Spinal cord (tissue), 9 donors: ENCODE measurements at regions not wholly inside any gene's neighbourhood (a gene's known extent, or its start where the extent isn't known, plus 50 kb on each side); places are given as distances from the start of the nearest gene placed in this dataset.

Experiments used
- DNase-seq, 6 donors: peaks; one replicate each; pipeline versions ENCODE4 v3.0.0 to v3.0.0-alpha.2; 2013 to 2015; ENCODE audit warnings: low spot score in 6 of 6, low read depth in 4 of 6
- H3K27ac ChIP-seq: one replicate; pipeline ENCODE4 v1.5.1; 2013; ENCODE audit warnings: low read depth, low read length, control low read depth
- H3K27me3 ChIP-seq: one replicate; pipeline ENCODE4 v1.6.1; 2013; ENCODE audit warnings: low read length; ENCODE audit not compliant: control insufficient read depth, insufficient read depth
- H3K36me3 ChIP-seq: one replicate; pipeline ENCODE4 v1.6.1; 2013; ENCODE audit warnings: low read length; ENCODE audit not compliant: control insufficient read depth, insufficient read depth
- H3K4me1 ChIP-seq: one replicate; pipeline ENCODE4 v1.6.1; 2013; ENCODE audit warnings: low read length; ENCODE audit not compliant: control insufficient read depth, insufficient read depth
- H3K4me3 ChIP-seq: one replicate; pipeline ENCODE4 v1.5.1; 2013; ENCODE audit warnings: low read depth, low read length, control low read depth
- H3K9me3 ChIP-seq: one replicate; pipeline ENCODE4 v1.6.1; 2013; ENCODE audit warnings: low read length; ENCODE audit not compliant: control insufficient read depth, insufficient read depth
- WGBS: methylation state at CpG from one replicate; pipeline ENCODE4 v1.1.5; 2013; ENCODE audit warnings: missing lambda C conversion rate; ENCODE audit not compliant: insufficient coverage; 5-methylcytosine and 5-hydroxymethylcytosine counted together
- donor health status: healthy.

DNA sequence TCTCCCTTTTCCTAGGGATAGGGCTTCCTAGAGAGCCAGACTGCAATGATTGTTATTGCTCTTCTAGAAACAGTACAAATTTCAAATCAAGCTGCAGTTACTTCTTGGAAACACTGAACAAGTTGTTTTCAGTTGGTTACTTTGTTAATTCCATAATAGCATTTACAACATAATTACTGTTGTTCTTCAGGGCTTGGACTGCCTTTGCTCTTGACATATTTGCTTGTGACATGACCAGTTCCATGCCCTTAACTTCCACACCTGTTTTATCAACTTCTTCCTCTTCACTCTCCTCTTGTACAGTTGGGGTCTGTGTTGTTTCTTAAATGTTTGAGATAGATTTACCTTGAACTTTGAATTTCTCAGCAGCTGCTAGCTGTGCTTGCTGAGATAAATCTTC lies 104.4 kb downstream of the SEC23IP start:
- Histone ChIP-seq H3K27ac (no peak overlapping the region), H3K36me3 (no peaks in the 10 kb centered on the region), H3K4me1 (no peaks in the 10 kb centered on the region), H3K4me3 (no peak overlapping the region), H3K27me3 (no peaks in the 10 kb centered on the region), H3K9me3 (peaks cover 3% of the 10 kb centered on the region)
- no peak for DNase-seq

DNA sequence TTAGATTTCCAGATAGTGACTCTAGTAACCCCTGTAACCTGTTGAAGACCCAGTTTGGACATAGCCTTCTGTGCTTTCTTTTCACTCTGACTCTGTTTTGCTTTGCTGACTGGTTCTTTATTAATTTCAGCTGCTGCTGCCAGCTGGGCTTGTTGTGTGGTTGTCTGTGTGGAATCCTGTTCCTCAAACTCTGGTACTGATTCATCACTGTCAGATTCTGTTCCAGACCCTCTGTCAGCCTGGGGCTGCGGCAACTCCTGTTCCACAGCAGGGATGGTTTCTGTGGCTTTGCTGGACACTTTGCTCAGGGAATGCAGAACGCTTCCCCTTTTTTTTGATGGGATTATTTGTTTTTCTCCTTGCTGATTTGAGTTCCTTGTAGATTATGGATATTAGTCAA lies 104.9 kb downstream of the SEC23IP start:
- Histone ChIP-seq H3K27ac (no peak overlapping the region), H3K27me3 (no peaks in the 10 kb centered on the region), H3K36me3 (no peaks in the 10 kb centered on the region), H3K9me3 (peaks cover 3% of the 10 kb centered on the region), H3K4me3 (no peak overlapping the region), H3K4me1 (no peaks in the 10 kb centered on the region)
- no peak for DNase-seq
- 85% methylated on average over 2 of the region's 2 CpGs for WGBS

GRCh38 chr10:120002785-120003184 lies 110.3 kb downstream of the SEC23IP start:
- no peak overlapping the region for H3K27ac ChIP-seq
- no peaks in the 10 kb centered on the region for H3K36me3 ChIP-seq
- H3K27me3 ChIP-seq, result no peaks in the 10 kb centered on the region
- peaks cover 3% of the 10 kb centered on the region for H3K9me3 ChIP-seq
- no peaks in the 10 kb centered on the region for H3K4me1 ChIP-seq
- 10% methylated on average over 2 of the region's 5 CpGs for WGBS
- H3K4me3 ChIP-seq, result no peak overlapping the region
- DNase-seq, result peak in 1 of 6 donors; percentile 67

- Histone ChIP-seq H3K27ac (no peak overlapping the region), H3K9me3 (no peaks in the 10 kb centered on the region), H3K27me3 (peaks cover 2% of the 10 kb centered on the region), H3K4me1 (no peaks in the 10 kb centered on the region), H3K4me3 (no peak overlapping the region), H3K36me3 (no peaks in the 10 kb centered on the region)
- DNase-seq, result peak in 3 of 6 donors; percentile 28 to 80 (median 70)
- WGBS, result 44% methylated on average over 8 of the region's 8 CpGs
Measured at GRCh38 chr10:120005207-120006201, 113.0 kb downstream of the SEC23IP start.

DNA sequence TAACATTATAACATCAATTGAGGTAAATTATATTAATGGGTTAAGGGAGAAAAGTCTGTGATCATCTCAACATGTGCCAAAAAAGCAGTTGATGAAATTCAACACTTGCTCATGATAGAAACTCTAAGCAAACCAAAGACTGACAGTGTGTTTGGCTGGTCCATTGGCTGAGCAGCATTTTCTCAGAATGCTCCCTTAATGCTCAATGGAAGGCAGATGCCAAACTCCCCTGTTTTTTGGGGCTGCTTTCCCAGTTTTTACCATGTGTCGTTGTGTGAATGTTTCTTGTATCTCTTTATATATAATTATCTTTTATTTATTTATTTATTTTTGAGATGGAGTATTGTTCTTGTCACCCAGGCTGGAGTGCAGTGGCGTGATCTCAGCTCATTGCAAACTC lies 114.7 kb downstream of the SEC23IP start:
- DNase-seq, result peak in 1 of 6 donors; percentile 54
- Histone ChIP-seq H3K4me1 (peaks cover 10% of the 10 kb centered on the region), H3K9me3 (no peaks in the 10 kb centered on the region), H3K27ac (no peak overlapping the region), H3K4me3 (no peak overlapping the region), H3K36me3 (no peaks in the 10 kb centered on the region), H3K27me3 (peaks cover 12% of the 10 kb centered on the region)
- WGBS, result no CpG with 5 or more reads among the region's 2 CpGs

- WGBS, result 31% methylated on average over 42 of the region's 43 CpGs
- H3K4me3 ChIP-seq, result no peak overlapping the region
- DNase-seq, result peak in 2 of 6 donors; percentile 5 to 50
- H3K27ac ChIP-seq, result no peak overlapping the region
- no peaks in the 10 kb centered on the region for H3K36me3 ChIP-seq
- H3K4me1 ChIP-seq, result peaks cover 10% of the 10 kb centered on the region
- H3K9me3 ChIP-seq, result no peaks in the 10 kb centered on the region
- H3K27me3 ChIP-seq, result peaks cover 18% of the 10 kb centered on the region
Measured at GRCh38 chr10:120011359-120012130, 119.0 kb downstream of the SEC23IP start.

DNA sequence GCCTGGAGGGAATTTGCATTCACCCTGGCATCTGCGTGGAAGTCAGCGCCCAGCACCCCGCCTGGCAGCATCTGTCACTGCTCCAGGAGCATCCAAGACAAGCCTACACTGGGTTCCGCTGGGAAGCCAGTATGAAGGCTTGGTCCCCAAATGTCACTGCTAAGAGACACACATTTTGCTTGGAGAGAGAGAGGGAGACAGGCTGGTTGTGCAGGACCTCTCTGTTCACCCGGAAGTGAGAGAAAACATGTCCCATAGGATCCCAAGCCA lies 119.5 kb downstream of the SEC23IP start:
- Histone ChIP-seq H3K9me3 (no peaks in the 10 kb centered on the region), H3K27ac (no peak overlapping the region), H3K4me1 (peaks cover 10% of the 10 kb centered on the region), H3K27me3 (peaks cover 18% of the 10 kb centered on the region), H3K36me3 (no peaks in the 10 kb centered on the region), H3K4me3 (no peak overlapping the region)
- WGBS, result 61% methylated on average over 5 of the region's 5 CpGs
- peak in 2 of 6 donors; percentile 72 to 78 for DNase-seq

GRCh38 chr10:120012566-120012965 lies 120.0 kb downstream of the SEC23IP start:
- Histone ChIP-seq H3K27me3 (peaks cover 18% of the 10 kb centered on the region), H3K9me3 (no peaks in the 10 kb centered on the region), H3K4me1 (peaks cover 10% of the 10 kb centered on the region), H3K27ac (no peak overlapping the region), H3K36me3 (no peaks in the 10 kb centered on the region), H3K4me3 (no peak overlapping the region)
- WGBS, result 95% methylated on average over 5 of the region's 7 CpGs
- DNase-seq, result no peak

- Histone ChIP-seq H3K9me3 (no peaks in the 10 kb centered on the region), H3K36me3 (no peaks in the 10 kb centered on the region), H3K4me1 (peaks cover 10% of the 10 kb centered on the region), H3K27me3 (peaks cover 16% of the 10 kb centered on the region), H3K4me3 (no peak overlapping the region), H3K27ac (no peak overlapping the region)
- no CpG with 5 or more reads among the region's 3 CpGs for WGBS
- DNase-seq, result no peak
Measured at GRCh38 chr10:120014031-120014430, 121.5 kb downstream of the SEC23IP start.
